Loucy (cell line): ENCODE measurements at regions not wholly inside any gene's neighbourhood (a gene's known extent, or its start where the extent isn't known, plus 50 kb on each side); places are given as distances from the start of the nearest gene placed in this dataset.

Source experiments
- EZH2phosphoT487 ChIP-seq: fragments of 200-600 bp; IDR thresholded peaks from 2 replicates; pipeline ENCODE4 v1.6.1; 2018; ENCODE audit warnings: antibody characterized with exemption, mild to moderate bottlenecking, moderate library complexity, borderline replicate concordance
- TF ChIP-seq, protein P1 (sequence below): fragments of 200-600 bp; sonication (generic); conservative IDR thresholded peaks from 2 replicates; pipeline ENCODE4 v1.5.1; 2014; ENCODE audit warnings: mild to moderate bottlenecking, antibody characterized with exemption, low read length

DNA sequence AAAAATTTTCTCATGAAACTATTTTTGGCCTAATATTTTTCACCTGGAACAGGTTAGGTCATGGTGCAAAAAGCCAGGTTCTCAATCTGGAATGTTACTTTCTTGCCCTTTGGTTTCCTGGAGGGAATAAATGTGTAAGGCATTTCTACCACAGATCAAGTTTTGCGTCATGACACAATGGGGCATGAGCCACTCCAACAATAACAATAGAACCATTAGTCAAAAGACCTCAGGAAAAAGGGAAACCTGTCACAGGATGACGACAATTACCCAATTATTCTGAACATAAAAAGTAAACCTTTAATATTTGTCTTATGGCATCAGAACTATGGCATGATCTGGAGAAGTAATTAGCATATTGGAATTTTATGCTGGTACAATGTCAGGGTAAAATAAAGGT lies 88.2 kb upstream of the HNRNPA3 start:
- TF ChIP-seq, protein P1, sequence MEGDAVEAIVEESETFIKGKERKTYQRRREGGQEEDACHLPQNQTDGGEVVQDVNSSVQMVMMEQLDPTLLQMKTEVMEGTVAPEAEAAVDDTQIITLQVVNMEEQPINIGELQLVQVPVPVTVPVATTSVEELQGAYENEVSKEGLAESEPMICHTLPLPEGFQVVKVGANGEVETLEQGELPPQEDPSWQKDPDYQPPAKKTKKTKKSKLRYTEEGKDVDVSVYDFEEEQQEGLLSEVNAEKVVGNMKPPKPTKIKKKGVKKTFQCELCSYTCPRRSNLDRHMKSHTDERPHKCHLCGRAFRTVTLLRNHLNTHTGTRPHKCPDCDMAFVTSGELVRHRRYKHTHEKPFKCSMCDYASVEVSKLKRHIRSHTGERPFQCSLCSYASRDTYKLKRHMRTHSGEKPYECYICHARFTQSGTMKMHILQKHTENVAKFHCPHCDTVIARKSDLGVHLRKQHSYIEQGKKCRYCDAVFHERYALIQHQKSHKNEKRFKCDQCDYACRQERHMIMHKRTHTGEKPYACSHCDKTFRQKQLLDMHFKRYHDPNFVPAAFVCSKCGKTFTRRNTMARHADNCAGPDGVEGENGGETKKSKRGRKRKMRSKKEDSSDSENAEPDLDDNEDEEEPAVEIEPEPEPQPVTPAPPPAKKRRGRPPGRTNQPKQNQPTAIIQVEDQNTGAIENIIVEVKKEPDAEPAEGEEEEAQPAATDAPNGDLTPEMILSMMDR: no peak
- TF ChIP-seq EZH2phosphoT487: no peak
